IMR-90 (cell line): ENCODE measurements at regions not wholly inside any gene's neighbourhood (a gene's known extent, or its start where the extent isn't known, plus 50 kb on each side); places are given as distances from the start of the nearest gene placed in this dataset.

Source experiments
- ATAC-seq: fragments of 200-7000 bp; cut with Tn5 transposase; 2 replicates; pipeline ENCODE4 v1.9.1; 2020; ENCODE audit warnings: low read depth, mild to moderate bottlenecking, moderate library complexity
- BruUV-seq: library from RNA; stranded (reverse); fragments of 400-500 nt; replicated peaks from 2 replicates; lab custom pipeline; 2021; lab: Mats Ljungman, UMichigan
- CTCF ChIA-PET: fragments of 300-600 bp; formaldehyde crosslinking; extraction: SDS; loops from one replicate; lab custom pipeline; 2021; ENCODE audit warnings: antibody characterized with exemption; lab: Yijun Ruan, JAX
- POLR2A ChIA-PET: fragments of 300-600 bp; sonication (Branson Sonifier 250); formaldehyde crosslinking; loops from one replicate; lab custom pipeline; 2022; ENCODE audit warnings: antibody characterized with exemption; ENCODE audit not compliant: unreplicated experiment; lab: Charles Lee
- DNase-seq: peaks from one replicate; pipeline ENCODE4 v3.0.0; 2013
- H2AFZ ChIP-seq: replicated peaks from 2 replicates; pipeline ENCODE3; 2013; ENCODE audit warnings: low read length, mild to moderate bottlenecking; ENCODE audit not compliant: poor library complexity
- H2AK5ac ChIP-seq: 2 replicates; pipeline ENCODE4 v1.6.1; 2013; ENCODE audit warnings: low read depth, low read length, inconsistent platforms
- H2AK9ac ChIP-seq: replicated peaks from 2 replicates; pipeline ENCODE3; 2013; ENCODE audit warnings: mild to moderate bottlenecking, low read depth, low read length, moderate library complexity; ENCODE audit not compliant: poor library complexity
- H2BK120ac ChIP-seq: 2 replicates; pipeline ENCODE4 v1.6.1; 2013; ENCODE audit warnings: low read depth, low read length, inconsistent platforms
- H2BK15ac ChIP-seq: 3 replicates; pipeline ENCODE4 v1.6.1; 2013; ENCODE audit warnings: low read depth, low read length, inconsistent platforms
- H2BK20ac ChIP-seq: 2 replicates; pipeline ENCODE4 v1.6.1; 2013; ENCODE audit warnings: low read depth, mild to moderate bottlenecking, inconsistent platforms, low read length, moderate library complexity
- H2BK5ac ChIP-seq: 2 replicates; pipeline ENCODE4 v1.6.1; 2013; ENCODE audit warnings: mild to moderate bottlenecking, low read depth, low read length, inconsistent platforms; ENCODE audit not compliant: poor library complexity, severe bottlenecking
- H3K14ac ChIP-seq: replicated peaks from 2 replicates; pipeline ENCODE4 v1.6.1; 2013; ENCODE audit warnings: low read depth, low read length, inconsistent platforms
- H3K18ac ChIP-seq: 2 replicates; pipeline ENCODE4 v1.6.1; 2013; ENCODE audit warnings: low read depth, low read length, control low read depth
- H3K23ac ChIP-seq: 2 replicates; pipeline ENCODE4 v1.6.1; 2013; ENCODE audit warnings: low read depth, low read length, inconsistent platforms
- H3K27ac ChIP-seq: 2 replicates; pipeline ENCODE4 v1.5.1; 2013; ENCODE audit warnings: mild to moderate bottlenecking, control low read depth, low read length; ENCODE audit not compliant: insufficient read depth
- H3K27me3 ChIP-seq: 2 replicates; pipeline ENCODE4 v1.6.1; 2013; ENCODE audit warnings: low read length; ENCODE audit not compliant: control insufficient read depth, insufficient read depth
- H3K36me3 ChIP-seq: 2 replicates; pipeline ENCODE4 v1.6.1; 2013; ENCODE audit warnings: low read length, mixed read lengths; ENCODE audit not compliant: control insufficient read depth, insufficient read depth
- H3K4ac ChIP-seq: 2 replicates; pipeline ENCODE4 v1.6.1; 2013; ENCODE audit warnings: low read depth, low read length, inconsistent platforms
- H3K4me1 ChIP-seq: 2 replicates; pipeline ENCODE4 v1.6.1; 2013; ENCODE audit warnings: low read length, mixed read lengths; ENCODE audit not compliant: control insufficient read depth, insufficient read depth
- H3K4me2 ChIP-seq: 2 replicates; pipeline ENCODE4 v1.6.1; 2013; ENCODE audit warnings: low read depth, mild to moderate bottlenecking, control low read depth, low read length, moderate library complexity
- H3K4me3 ChIP-seq: 2 replicates; pipeline ENCODE4 v1.5.1; 2013; ENCODE audit warnings: low read depth, mild to moderate bottlenecking, control low read depth, low read length, moderate library complexity; ENCODE audit not compliant: insufficient read depth
- H3K56ac ChIP-seq: 2 replicates; pipeline ENCODE4 v1.6.1; 2013; ENCODE audit warnings: low read length, inconsistent platforms; ENCODE audit not compliant: insufficient read depth; ENCODE audit errors: extremely low read depth
- H3K79me1 ChIP-seq, 2 experiments: 2 replicates each; pipeline ENCODE4 v1.6.1; 2013; ENCODE audit warnings: low read length in 2 of 2, inconsistent platforms in 1 of 2, low read depth in 1 of 2
- H3K9ac ChIP-seq: 2 replicates; pipeline ENCODE4 v1.6.1; 2013; ENCODE audit warnings: low read depth, low read length, control low read depth
- H3K9me1 ChIP-seq: 2 replicates; pipeline ENCODE4 v1.6.1; 2013; ENCODE audit warnings: low read length, inconsistent platforms; ENCODE audit not compliant: insufficient read depth
- H3K9me3 ChIP-seq: 2 replicates; pipeline ENCODE4 v1.6.1; 2013; ENCODE audit warnings: low read length; ENCODE audit not compliant: control insufficient read depth, insufficient read depth
- H4K20me1 ChIP-seq: 2 replicates; pipeline ENCODE4 v1.6.1; 2013; ENCODE audit warnings: low read length, inconsistent platforms; ENCODE audit not compliant: insufficient read depth
- H4K5ac ChIP-seq: 2 replicates; pipeline ENCODE4 v1.6.1; 2013; ENCODE audit warnings: mild to moderate bottlenecking, low read depth, low read length, control low read depth
- H4K8ac ChIP-seq, 2 experiments: 2 replicates each; pipeline ENCODE4 v1.6.1; 2013; ENCODE audit warnings: low read depth in 2 of 2, low read length in 2 of 2, control low read depth in 1 of 2, inconsistent platforms in 1 of 2
- H4K91ac ChIP-seq: 2 replicates; pipeline ENCODE4 v1.6.1; 2013; ENCODE audit warnings: low read depth, low read length, inconsistent platforms; ENCODE audit not compliant: insufficient read depth
- BHLHE40 ChIP-seq: fragments of 150-350 bp; IDR thresholded peaks from 2 replicates; pipeline ENCODE4 v1.6.1; 2016; ENCODE audit warnings: mild to moderate bottlenecking, low read depth, low read length
- CEBPB ChIP-seq: IDR thresholded peaks from 2 replicates; pipeline ENCODE4 v1.6.1; 2012; ENCODE audit warnings: low read depth, low read length, improper control_type of control experiment
- CHD1 ChIP-seq: IDR thresholded peaks from 2 replicates; pipeline ENCODE4 v1.6.1; 2012; ENCODE audit warnings: low read depth, low read length, improper control_type of control experiment
- ELK1 ChIP-seq: fragments of 150-350 bp; IDR thresholded peaks from 2 replicates; pipeline ENCODE4 v1.6.1; 2016; ENCODE audit warnings: low read depth, mild to moderate bottlenecking, low read length, moderate library complexity, borderline replicate concordance
- FOS ChIP-seq: fragments of 150-350 bp; IDR thresholded peaks from 2 replicates; pipeline ENCODE4 v1.6.1; 2016; ENCODE audit warnings: low read depth, low read length
- MAFK ChIP-seq: IDR thresholded peaks from 2 replicates; pipeline ENCODE4 v1.6.1; 2012; ENCODE audit warnings: low read depth, low read length, improper control_type of control experiment
- MXI1 ChIP-seq: IDR thresholded peaks from 2 replicates; pipeline ENCODE4 v1.6.1; 2012; ENCODE audit warnings: low read depth, mild to moderate bottlenecking, low read length, moderate library complexity, borderline replicate concordance
- NFE2L2 ChIP-seq: fragments of 150-350 bp; IDR thresholded peaks from 2 replicates; pipeline ENCODE4 v1.6.1; 2016; ENCODE audit warnings: low read depth, mild to moderate bottlenecking, low read length
- POLR2A ChIP-seq: IDR thresholded peaks from 2 replicates; pipeline ENCODE4 v1.6.1; 2012; ENCODE audit warnings: mild to moderate bottlenecking, low read depth, low read length
- RCOR1 ChIP-seq: IDR thresholded peaks from 2 replicates; pipeline ENCODE4 v1.6.1; 2012; ENCODE audit warnings: mild to moderate bottlenecking, low read length, improper control_type of control experiment; ENCODE audit not compliant: insufficient replicate concordance
- SMC3 ChIP-seq: fragments of 150-350 bp; IDR thresholded peaks from 2 replicates; pipeline ENCODE4 v1.6.1; 2016; ENCODE audit warnings: low read depth, mild to moderate bottlenecking, antibody characterized with exemption, low read length, moderate library complexity
- USF2 ChIP-seq: fragments of 150-350 bp; IDR thresholded peaks from 2 replicates; pipeline ENCODE4 v1.6.1; 2017; ENCODE audit warnings: mild to moderate bottlenecking, antibody characterized with exemption, low read length, low read depth
- WGBS, 2 experiments: methylation state at CpG; one replicate each; pipeline versions ENCODE4 v1.1.5 to v1.1.7; 2013; ENCODE audit warnings: missing lambda C conversion rate in 2 of 2; ENCODE audit not compliant: insufficient read length in 1 of 2; ENCODE audit errors: extremely low coverage in 2 of 2; 5-methylcytosine and 5-hydroxymethylcytosine counted together
- dilution Hi-C: fragments of 300-500 bp; cut with HindIII; formaldehyde crosslinking; loops from one replicate; pipeline ENCODE4 v1.14.3; 2018; ENCODE audit warnings: low sequenced_read_pairs; ENCODE audit not compliant: unreplicated experiment
- in situ Hi-C: fragments of 300-500 bp; cut with MboI; formaldehyde crosslinking; loops from 3 replicates; pipeline ENCODE4 v1.14.3; 2019; ENCODE audit warnings: low sequenced_read_pairs, inconsistent platforms, mixed read lengths
- intact Hi-C: fragments of 100-400 bp; cut with micrococcal nuclease; formaldehyde crosslinking; loops from 2 replicates; pipeline ENCODE4 v1.10.0; 2022
- TF ChIP-seq, protein P1 (sequence below): conservative IDR thresholded peaks from 2 replicates; pipeline ENCODE4 v1.5.1; 2012; ENCODE audit warnings: mild to moderate bottlenecking, low read depth, low read length, improper control_type of control experiment

DNA sequence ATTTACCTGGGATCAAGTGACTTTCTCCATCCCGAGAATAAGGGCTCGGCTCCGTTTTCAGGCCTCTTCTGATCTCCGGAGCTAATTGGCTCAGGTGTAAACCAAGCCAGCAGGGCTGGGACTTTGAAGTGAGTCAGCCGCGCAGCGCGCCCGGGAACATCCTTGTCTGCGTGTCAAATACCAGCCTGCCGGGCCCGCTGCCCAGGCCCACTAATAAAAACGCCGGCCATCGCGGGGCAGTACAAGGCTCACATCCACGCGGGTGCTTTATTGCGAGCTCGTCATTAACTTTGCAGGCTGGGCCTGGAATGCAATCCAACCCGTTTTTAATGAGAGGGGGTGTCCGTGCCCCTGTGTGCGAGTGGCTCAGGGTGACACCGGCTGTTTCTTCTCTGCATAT lies 416.8 kb downstream of the IRX2 start:
- H3K14ac ChIP-seq = no peak overlapping the region
- H2BK5ac ChIP-seq = no peak overlapping the region
- no peak overlapping the region for H2AK9ac ChIP-seq
- no peaks in the 10 kb centered on the region for H3K79me1 ChIP-seq
- no peak overlapping the region for H3K27ac ChIP-seq
- H4K8ac ChIP-seq = no peak overlapping the region
- H2BK120ac ChIP-seq = no peak overlapping the region
- BruUV-seq = no TSS peak
- H3K23ac ChIP-seq = no peak overlapping the region
- DNase-seq = no peak
- intact Hi-C loops = no loop called here
- no peaks in the 10 kb centered on the region for H3K27me3 ChIP-seq
- POLR2A ChIA-PET = no interaction called here
- no peak overlapping the region for H4K91ac ChIP-seq
- no peak overlapping the region for H3K18ac ChIP-seq
- H3K36me3 ChIP-seq = no peaks in the 10 kb centered on the region
- 60% methylated on average over 1 of the region's 24 CpGs; no CpG with 5 or more reads in 1 of the 2 experiments for WGBS, 2 experiments
- in situ Hi-C loops = no loop called here
- H3K4ac ChIP-seq = no peak overlapping the region
- no peak overlapping the region for H2BK15ac ChIP-seq
- no peaks in the 10 kb centered on the region for H3K9me1 ChIP-seq
- H3K56ac ChIP-seq = no peak overlapping the region
- H2AFZ ChIP-seq = no peak overlapping the region
- no peak overlapping the region for H2BK20ac ChIP-seq
- CTCF ChIA-PET = no interaction called here
- H3K4me1 ChIP-seq = no peaks in the 10 kb centered on the region
- H3K4me3 ChIP-seq = no peak overlapping the region
- no peaks in the 10 kb centered on the region for H4K20me1 ChIP-seq
- TF ChIP-seq, protein P1, sequence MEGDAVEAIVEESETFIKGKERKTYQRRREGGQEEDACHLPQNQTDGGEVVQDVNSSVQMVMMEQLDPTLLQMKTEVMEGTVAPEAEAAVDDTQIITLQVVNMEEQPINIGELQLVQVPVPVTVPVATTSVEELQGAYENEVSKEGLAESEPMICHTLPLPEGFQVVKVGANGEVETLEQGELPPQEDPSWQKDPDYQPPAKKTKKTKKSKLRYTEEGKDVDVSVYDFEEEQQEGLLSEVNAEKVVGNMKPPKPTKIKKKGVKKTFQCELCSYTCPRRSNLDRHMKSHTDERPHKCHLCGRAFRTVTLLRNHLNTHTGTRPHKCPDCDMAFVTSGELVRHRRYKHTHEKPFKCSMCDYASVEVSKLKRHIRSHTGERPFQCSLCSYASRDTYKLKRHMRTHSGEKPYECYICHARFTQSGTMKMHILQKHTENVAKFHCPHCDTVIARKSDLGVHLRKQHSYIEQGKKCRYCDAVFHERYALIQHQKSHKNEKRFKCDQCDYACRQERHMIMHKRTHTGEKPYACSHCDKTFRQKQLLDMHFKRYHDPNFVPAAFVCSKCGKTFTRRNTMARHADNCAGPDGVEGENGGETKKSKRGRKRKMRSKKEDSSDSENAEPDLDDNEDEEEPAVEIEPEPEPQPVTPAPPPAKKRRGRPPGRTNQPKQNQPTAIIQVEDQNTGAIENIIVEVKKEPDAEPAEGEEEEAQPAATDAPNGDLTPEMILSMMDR = no peak
- TF ChIP-seq POLR2A (no peak), RCOR1 (no peak), MXI1 (no peak), CEBPB (no peak), FOS (no peak), NFE2L2 (no peak), USF2 (no peak), BHLHE40 (no peak), CHD1 (no peak), ELK1 (no peak), MAFK (no peak), SMC3 (no peak)
- dilution Hi-C loops = no loop called here
- H4K5ac ChIP-seq = no peak overlapping the region
- no peak for ATAC-seq
- H3K9me3 ChIP-seq = peaks cover 50% of the 10 kb centered on the region
- no peak overlapping the region for H3K9ac ChIP-seq
- H3K4me2 ChIP-seq = no peak overlapping the region
- H2AK5ac ChIP-seq = no peak overlapping the region
